HEK293T (cell line): ENCODE measurements at regions not wholly inside any gene's neighbourhood (a gene's known extent, or its start where the extent isn't known, plus 50 kb on each side); places are given as distances from the start of the nearest gene placed in this dataset.
"Not testable (repeated sequence)": the region's sequence is repeated elsewhere in the genome, so short reads cannot be mapped to it uniquely, and the experiment has no call there.

ENCODE experiments used
- CTCF ChIA-PET: fragments of 350-600 bp; formaldehyde crosslinking; extraction: SDS; loops from one replicate; lab custom pipeline; 2021; ENCODE audit warnings: antibody characterized with exemption, inconsistent platforms; lab: Yijun Ruan, JAX
- POLR2A ChIA-PET: fragments of 350-600 bp; formaldehyde crosslinking; extraction: SDS; loops from one replicate; lab custom pipeline; 2020; ENCODE audit warnings: antibody characterized with exemption, inconsistent platforms; lab: Yijun Ruan, JAX
- DNase-seq: peaks from one replicate; pipeline ENCODE4 v3.0.0; 2012; ENCODE audit warnings: mixed read lengths; ENCODE audit errors: extremely low spot score
- ARNT ChIP-seq: fragments of 450-650 bp; IDR thresholded peaks from 2 replicates; pipeline ENCODE4 v1.6.1; 2017; ENCODE audit warnings: mild to moderate bottlenecking
- BHLHE40 ChIP-seq: fragments of 450-650 bp; IDR thresholded peaks from 2 replicates; pipeline ENCODE4 v1.6.1; 2016; ENCODE audit warnings: mild to moderate bottlenecking, moderate library complexity, borderline replicate concordance
- CTBP1 ChIP-seq: fragments of 450-650 bp; IDR thresholded peaks from 2 replicates; pipeline ENCODE4 v1.6.1; 2016; ENCODE audit warnings: borderline replicate concordance
- ELF4 ChIP-seq: fragments of 450-650 bp; IDR thresholded peaks from 2 replicates; pipeline ENCODE4 v1.6.1; 2017; ENCODE audit warnings: antibody characterized with exemption
- FOXA1 ChIP-seq: fragments of 450-650 bp; IDR thresholded peaks from 2 replicates; pipeline ENCODE4 v1.6.1; 2016; ENCODE audit warnings: mild to moderate bottlenecking
- FOXK2 ChIP-seq: fragments of 450-650 bp; IDR thresholded peaks from 2 replicates; pipeline ENCODE4 v1.6.1; 2016; ENCODE audit warnings: mild to moderate bottlenecking
- FOXM1 ChIP-seq: fragments of 450-650 bp; IDR thresholded peaks from 2 replicates; pipeline ENCODE4 v1.6.1; 2017; ENCODE audit warnings: mild to moderate bottlenecking, borderline replicate concordance
- HDGF ChIP-seq: fragments of 450-650 bp; IDR thresholded peaks from 2 replicates; pipeline ENCODE4 v1.6.1; 2017; ENCODE audit warnings: antibody characterized with exemption, borderline replicate concordance
- L3MBTL2 ChIP-seq: fragments of 450-650 bp; conservative IDR thresholded peaks from 2 replicates; pipeline ENCODE4 v1.6.1; 2016; ENCODE audit warnings: mild to moderate bottlenecking
- LEF1 ChIP-seq: fragments of 450-650 bp; IDR thresholded peaks from 2 replicates; pipeline ENCODE4 v1.6.1; 2017; ENCODE audit warnings: mild to moderate bottlenecking, borderline replicate concordance
- NFRKB ChIP-seq: fragments of 450-650 bp; IDR thresholded peaks from 2 replicates; pipeline ENCODE4 v1.6.1; 2016; ENCODE audit warnings: mild to moderate bottlenecking, moderate library complexity
- SP1 ChIP-seq: fragments of 450-650 bp; IDR thresholded peaks from 2 replicates; pipeline ENCODE4 v1.6.1; 2017
- SUZ12 ChIP-seq: fragments of 450-650 bp; IDR thresholded peaks from 2 replicates; pipeline ENCODE4 v1.6.1; 2016; ENCODE audit warnings: mild to moderate bottlenecking
- TARDBP ChIP-seq: fragments of 450-650 bp; IDR thresholded peaks from 2 replicates; pipeline ENCODE4 v1.6.1; 2016
- ZNF384 ChIP-seq: fragments of 450-650 bp; IDR thresholded peaks from 2 replicates; pipeline ENCODE4 v1.6.1; 2016
- TF ChIP-seq, protein P1 (sequence below): fragments of 450-650 bp; IDR thresholded peaks from 2 replicates; pipeline ENCODE4 v1.6.1; 2016

DNA sequence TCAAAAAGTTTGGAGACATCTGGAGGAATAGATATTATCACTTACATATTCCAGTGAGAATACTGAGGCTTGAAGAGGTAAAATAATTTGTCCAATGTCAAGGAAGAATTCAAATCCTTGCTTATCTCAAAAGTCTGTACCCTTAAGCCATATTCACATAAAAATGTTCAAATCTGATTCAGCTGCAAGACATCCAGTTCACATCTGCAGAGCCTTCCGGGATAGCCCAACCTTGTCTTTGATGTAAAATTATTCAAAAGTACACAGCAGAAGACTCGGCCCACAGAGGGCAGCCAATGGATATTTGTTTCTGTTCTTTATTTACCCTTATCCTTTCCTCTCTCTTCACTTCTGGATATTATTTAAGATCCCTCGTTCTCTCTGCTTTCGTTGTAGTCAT, 1183.8 kb upstream of the WWC1 start:
- POLR2A ChIA-PET = no interaction called here
- CTCF ChIA-PET = no interaction called here
- TF ChIP-seq HDGF = no peak
- TF ChIP-seq CTBP1 = no peak
- TF ChIP-seq BHLHE40 = no peak
- TF ChIP-seq FOXA1 = no peak
- TF ChIP-seq FOXM1 = no peak
- TF ChIP-seq, protein P1, sequence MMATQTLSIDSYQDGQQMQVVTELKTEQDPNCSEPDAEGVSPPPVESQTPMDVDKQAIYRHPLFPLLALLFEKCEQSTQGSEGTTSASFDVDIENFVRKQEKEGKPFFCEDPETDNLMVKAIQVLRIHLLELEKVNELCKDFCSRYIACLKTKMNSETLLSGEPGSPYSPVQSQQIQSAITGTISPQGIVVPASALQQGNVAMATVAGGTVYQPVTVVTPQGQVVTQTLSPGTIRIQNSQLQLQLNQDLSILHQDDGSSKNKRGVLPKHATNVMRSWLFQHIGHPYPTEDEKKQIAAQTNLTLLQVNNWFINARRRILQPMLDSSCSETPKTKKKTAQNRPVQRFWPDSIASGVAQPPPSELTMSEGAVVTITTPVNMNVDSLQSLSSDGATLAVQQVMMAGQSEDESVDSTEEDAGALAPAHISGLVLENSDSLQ = no peak
- no peak for TF ChIP-seq ARNT
- no peak for TF ChIP-seq TARDBP
- TF ChIP-seq ZNF384 = no peak
- TF ChIP-seq NFRKB = no peak
- TF ChIP-seq L3MBTL2 = no peak
- TF ChIP-seq SP1 = no peak
- no peak for TF ChIP-seq LEF1
- no peak for TF ChIP-seq ELF4
- TF ChIP-seq FOXK2 = no peak
- no peak for TF ChIP-seq SUZ12
- no peak for DNase-seq

DNA sequence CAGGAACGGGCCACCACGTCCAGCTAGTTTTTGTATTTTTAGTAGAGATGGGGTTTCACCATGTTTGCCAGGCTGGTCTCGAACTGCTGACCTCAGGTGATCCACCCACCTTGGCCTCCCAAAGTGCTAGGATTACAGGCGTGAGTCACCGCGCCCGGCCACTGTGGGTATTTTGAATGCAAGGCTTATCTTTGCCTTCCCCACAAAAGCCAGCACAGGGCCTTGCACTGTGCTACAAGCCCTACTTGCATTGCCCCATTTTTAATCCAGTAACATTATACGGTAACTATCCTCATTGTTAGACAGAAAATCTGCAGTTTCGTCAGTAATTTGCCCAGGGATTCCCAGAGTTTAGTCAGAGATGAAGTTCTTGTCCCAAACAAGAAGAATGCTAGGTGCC, 1183.2 kb upstream of the WWC1 start:
- POLR2A ChIA-PET, CTCF ChIA-PET, DNase-seq: not testable (repeated sequence)

DNA sequence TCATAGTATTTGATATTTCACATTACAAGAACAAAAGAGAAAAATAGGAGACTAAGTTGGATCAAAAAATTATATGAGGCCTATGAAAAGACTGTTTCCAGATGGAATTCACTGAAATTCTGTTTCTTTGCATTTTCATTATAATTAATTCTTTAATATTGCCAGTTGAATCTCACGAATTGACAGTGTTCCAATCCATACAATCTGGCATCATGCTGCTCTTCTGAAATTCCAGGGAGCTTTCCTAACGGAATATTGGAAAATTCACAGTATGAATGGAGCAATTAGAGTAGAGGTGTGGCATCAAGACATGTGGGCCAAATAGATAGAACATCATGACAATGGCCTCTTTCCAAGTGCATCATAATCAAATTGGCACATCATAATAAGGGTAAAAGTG, 1178.9 kb upstream of the WWC1 start:
- ChIA-PET POLR2A (no interaction called here), CTCF (no interaction called here)
- DNase-seq = no peak
- no peak for TF ChIP-seq ZNF384

- POLR2A ChIA-PET = no interaction called here
- TF ChIP-seq CTBP1 (no peak), ZNF384 (no peak), LEF1 (no peak), TARDBP (no peak), ARNT (no peak), NFRKB (no peak), ELF4 (no peak), L3MBTL2 (no peak), FOXM1 (no peak)
- TF ChIP-seq, protein P1 = no peak
- no peak for DNase-seq
- CTCF ChIA-PET = no interaction called here
Measured at GRCh38 chr5:167122267-167122666, 1169.2 kb upstream of the WWC1 start.

DNA sequence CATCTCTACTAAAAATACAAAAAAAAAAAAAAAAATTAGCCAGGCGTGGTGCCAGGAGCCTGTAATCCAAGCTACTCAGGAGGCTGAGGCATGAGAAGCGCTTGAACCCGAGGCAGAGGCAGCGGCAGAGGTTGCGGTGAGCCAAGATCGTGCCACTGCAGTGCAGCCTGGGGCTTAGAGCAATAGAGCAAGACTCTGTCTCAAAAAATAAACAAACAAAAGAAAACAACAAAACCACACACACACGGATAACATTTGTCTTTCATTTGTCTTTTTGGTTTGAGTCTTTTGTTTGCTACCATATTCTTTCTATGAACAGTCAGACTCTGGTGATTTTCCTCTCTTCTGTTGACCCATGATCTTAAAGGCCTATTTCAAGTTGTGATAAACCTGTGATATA, 1168.3 kb upstream of the WWC1 start:
- DNase-seq = no peak
- POLR2A ChIA-PET = no interaction called here
- CTCF ChIA-PET = no interaction called here
- TF ChIP-seq NFRKB = no peak
- no peak for TF ChIP-seq L3MBTL2
- no peak for TF ChIP-seq SUZ12
- no peak for TF ChIP-seq TARDBP
- no peak for TF ChIP-seq FOXM1
- TF ChIP-seq CTBP1 = no peak
- TF ChIP-seq HDGF = no peak
- TF ChIP-seq, protein P1 = no peak
- TF ChIP-seq BHLHE40 = no peak
- no peak for TF ChIP-seq FOXA1
- no peak for TF ChIP-seq SP1
- TF ChIP-seq FOXK2 = no peak
- TF ChIP-seq ZNF384 = no peak
- no peak for TF ChIP-seq ARNT
- TF ChIP-seq ELF4 = no peak
- TF ChIP-seq LEF1 = no peak

DNA sequence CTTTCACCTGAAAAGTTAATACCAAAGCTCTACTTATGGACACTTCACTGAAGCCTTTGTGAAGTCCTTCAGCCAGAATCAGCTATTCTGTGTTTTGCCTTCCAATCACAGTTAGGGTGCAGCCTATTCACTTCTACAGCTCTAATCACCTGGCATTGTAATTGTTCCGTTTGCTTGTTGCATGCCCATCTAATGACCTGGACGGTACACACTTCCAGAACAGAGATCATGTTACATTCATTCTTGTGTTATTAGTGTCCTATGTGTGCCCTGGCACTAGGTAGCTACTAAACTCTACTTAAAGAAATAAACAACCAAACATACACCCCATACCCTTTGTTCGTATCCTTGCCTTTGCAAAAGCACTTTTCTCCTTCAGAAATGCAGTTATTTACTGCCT, 1162.9 kb upstream of the WWC1 start:
- CTCF ChIA-PET = no interaction called here
- TF ChIP-seq FOXM1 = no peak
- TF ChIP-seq L3MBTL2 = no peak
- no peak for TF ChIP-seq SP1
- no peak for TF ChIP-seq TARDBP
- TF ChIP-seq CTBP1 = no peak
- TF ChIP-seq FOXK2 = no peak
- TF ChIP-seq FOXA1 = no peak
- no peak for TF ChIP-seq LEF1
- TF ChIP-seq HDGF = no peak
- no peak for DNase-seq
- POLR2A ChIA-PET = no interaction called here

GRCh38 chr5:167140548-167141291, 1150.7 kb upstream of the WWC1 start:
- ChIA-PET CTCF (no interaction called here), POLR2A (no interaction called here)
- no peak for DNase-seq
- TF ChIP-seq FOXA1 (no peak), NFRKB (no peak), SP1 (no peak), TARDBP (no peak), HDGF (no peak), LEF1 (no peak), ARNT (no peak), L3MBTL2 (no peak), CTBP1 (no peak), BHLHE40 (no peak), SUZ12 (no peak), FOXK2 (no peak), ELF4 (no peak), ZNF384 (no peak)
- TF ChIP-seq, protein P1 = no peak
